Inflammatory macrophage treated with lipopolysaccharide for 4 hours (primary cell): ENCODE measurements at regions not wholly inside any gene's neighbourhood (a gene's known extent, or its start where the extent isn't known, plus 50 kb on each side); places are given as distances from the start of the nearest gene placed in this dataset.
"Not testable (repeated sequence)": the region's sequence is repeated elsewhere in the genome, so short reads cannot be mapped to it uniquely, and the experiment has no call there.

Experiments used
- DNase-seq: peaks from one replicate; pipeline ENCODE4 v3.0.0-alpha.2; 2020

DNA sequence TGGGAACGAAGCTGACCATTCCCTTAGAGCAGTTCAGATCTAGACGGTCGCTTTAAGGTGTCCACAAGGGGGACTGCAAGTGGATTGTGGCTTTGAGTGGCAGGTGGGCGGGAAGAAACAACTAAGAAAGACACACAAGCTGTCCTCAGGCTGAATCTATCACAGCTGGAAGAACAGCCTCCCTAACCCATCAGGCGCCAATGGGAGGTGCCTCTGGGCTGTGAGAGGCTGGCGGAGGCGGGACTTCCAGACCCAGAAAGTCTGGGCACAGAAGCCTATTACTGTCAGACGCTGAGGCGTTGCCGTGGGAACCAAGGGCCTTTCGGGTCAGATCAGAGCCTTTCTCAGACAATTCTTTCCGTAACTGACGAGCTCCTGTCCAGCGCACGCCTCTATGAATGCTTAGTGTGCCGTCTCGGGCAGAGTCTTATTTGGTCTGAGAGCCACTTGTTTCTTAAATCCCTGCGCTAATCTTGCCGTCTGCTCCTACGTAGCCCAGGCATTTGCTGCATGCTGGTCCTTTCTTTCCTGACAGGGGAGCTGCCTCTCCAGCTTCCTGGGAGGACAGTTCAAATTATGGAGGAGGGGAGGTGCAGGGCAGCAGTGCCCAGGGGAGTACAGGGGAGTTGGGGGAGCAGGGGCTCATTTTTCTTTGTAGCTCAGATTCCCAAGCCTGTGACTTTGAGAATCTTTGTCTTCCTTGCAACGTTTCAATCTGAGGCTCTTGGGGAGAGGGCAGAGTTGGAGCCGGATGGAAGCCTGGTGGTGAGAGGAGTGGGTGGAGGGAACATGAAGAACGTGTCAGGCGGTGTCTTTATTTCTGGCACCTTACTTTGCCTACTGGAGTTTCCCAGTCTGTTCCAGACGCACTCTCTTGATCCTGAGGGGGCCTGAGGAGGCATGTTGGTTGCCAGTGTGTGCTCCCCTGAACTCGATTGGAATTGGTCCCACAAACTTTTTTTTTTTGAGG lies 618.7 kb downstream of the KCNJ18 start:
- no peak for DNase-seq

- not testable (repeated sequence) for DNase-seq
These were observed 628.7 kb downstream of the KCNJ18 start for GRCh38 chr17:22321001-22321400.

DNA sequence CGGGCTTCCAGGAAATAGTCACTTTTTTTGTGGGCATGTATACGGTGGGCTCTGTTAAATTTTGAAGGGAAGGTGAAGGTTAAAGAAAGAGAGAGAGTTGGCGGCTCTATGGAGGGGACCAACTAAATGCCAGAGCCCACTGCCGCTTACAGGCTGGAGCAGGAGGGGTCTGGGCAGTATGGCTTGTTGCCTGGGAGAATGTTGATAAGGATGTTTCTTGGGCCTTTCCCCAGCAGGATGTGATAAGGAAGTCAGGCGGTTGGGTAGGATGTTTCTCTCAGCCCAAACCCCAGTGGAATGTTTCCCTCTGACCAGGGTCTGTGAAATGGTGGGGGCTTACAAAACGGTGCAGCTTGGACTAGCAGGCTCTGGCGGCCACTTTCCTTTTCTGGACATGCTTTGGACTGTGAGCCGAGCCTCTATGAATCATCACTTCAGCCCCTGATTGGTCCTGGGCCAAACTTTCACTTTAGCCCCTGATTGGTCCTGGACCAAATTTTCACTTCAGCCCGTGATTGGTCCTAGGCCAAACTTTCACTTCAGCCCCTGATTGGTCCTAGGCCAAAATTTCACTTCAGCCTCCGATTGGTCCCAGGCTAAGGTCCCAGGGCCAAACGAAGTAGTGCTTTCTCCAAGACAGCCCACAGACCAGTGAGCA lies 630.7 kb downstream of the KCNJ18 start:
- DNase-seq = not testable (repeated sequence)

DNA sequence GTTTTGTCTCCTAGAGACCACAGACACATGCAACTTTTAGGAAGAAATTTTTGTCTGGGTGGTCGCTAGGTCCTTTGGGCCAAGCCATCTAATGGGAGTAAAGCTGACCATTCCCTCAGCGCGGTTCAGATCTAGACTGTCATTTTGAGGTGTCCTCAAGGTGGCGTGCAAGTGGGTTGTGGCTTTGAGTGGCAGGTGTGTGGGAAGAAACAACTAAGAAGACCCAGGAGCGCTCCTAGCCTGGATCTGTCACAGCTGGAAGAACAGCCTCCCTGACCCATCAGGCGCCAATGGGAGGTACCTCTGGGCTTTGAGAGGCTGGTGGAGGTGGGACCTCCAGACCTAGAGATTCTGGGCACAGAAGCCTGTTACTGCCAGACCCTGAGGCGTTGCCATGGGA lies 645.1 kb downstream of the KCNJ18 start:
- DNase-seq = no peak

- DNase-seq = not testable (repeated sequence)
These were observed 664.3 kb downstream of the KCNJ18 start for GRCh38 chr17:22356603-22357002.

DNA sequence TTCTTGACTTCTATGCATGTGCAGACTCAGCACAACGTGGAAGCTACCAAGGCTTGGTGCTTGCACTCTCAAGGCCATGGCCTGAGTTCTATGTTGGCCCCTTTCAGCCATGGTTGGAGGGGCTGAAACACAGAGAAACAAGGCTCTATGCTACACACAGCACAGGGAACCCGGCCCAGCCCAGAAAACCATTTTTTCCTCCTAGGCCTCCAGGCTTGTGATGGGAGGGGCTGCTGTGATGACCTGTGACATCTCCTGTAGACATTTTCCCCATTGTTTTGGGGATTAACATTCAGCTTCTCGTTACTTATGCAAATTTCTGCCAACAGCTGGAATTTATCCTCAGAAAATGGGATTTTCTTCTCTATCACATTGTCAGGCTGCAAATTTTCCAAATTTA lies 678.7 kb downstream of the KCNJ18 start:
- DNase-seq = not testable (repeated sequence)

DNA sequence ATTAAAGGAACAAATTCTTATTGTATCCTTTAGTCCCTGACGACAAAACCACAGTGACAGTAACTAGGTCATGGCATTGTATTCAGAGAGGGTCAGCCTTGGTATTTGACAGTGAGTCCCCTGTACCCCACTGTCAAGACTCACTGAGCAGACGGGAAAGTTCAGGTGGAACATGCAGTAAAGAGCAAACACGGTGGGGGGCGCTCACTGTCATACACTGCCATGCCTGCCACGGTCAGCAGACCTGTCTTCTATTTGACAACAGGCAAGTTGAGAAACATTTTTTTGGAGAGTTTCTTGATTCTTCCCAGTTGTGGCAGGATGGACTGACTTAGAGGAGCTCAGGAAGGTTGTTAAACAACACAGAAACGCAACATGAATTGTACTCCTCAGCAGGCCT lies 681.6 kb downstream of the KCNJ18 start:
- no peak for DNase-seq

GRCh38 chr17:22374741-22375140 lies 682.4 kb downstream of the KCNJ18 start:
- DNase-seq = no peak

DNA sequence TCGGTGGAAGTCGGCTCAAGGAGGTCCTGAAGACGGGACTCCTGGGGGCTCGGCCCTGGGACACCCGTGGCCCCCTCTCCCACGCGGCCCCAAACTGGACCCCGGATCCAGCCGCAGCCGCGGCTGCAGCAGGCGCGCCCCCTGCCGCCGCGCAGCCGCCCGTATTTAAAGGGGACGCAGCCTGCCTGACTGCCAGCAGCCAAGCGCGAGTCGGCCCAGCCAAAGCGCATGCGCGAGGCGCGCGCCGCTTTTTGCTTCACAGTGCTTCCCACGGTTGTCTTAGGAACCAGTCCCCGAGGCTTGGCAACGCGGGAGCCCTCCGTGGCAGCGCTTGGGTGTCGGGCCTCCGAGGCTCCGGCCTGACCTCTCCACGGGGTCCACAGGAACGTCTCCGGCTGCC lies 684.4 kb downstream of the KCNJ18 start:
- not testable (repeated sequence) for DNase-seq

GRCh38 chr17:22378748-22379147 lies 686.4 kb downstream of the KCNJ18 start:
- DNase-seq = not testable (repeated sequence)

- DNase-seq = not testable (repeated sequence)
These were observed 689.3 kb downstream of the KCNJ18 start for GRCh38 chr17:22381589-22381988.

DNA sequence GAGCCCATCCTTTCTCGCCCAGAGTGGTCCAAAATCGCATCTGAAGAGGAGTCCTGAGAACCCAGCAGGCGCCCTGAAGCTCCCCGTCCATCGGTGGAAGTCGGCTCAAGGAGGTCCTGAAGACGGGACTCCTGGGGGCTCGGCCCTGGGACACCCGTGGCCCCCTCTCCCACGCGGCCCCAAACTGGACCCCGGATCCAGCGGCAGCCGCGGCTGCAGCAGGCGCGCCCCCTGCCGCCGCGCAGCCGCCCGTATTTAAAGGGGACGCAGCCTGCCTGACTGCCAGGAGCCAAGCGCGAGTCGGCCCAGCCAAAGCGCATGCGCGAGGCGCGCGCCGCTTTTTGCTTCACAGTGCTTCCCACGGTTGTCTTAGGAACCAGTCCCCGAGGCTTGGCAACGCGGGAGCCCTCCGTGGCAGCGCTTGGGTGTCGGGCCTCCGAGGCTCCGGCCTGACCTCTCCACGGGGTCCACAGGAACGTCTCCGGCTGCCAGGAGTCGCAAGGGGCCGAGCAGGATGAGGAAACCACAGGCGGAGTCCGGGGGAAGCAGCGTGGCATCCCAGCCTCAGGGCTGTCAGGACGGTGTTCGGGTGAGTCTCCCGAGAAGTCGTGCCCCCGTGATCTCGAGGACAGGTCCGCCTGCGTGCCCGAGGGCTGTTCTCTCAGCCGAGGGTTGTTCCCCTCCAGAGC lies 691.6 kb downstream of the KCNJ18 start:
- not testable (repeated sequence) for DNase-seq

DNA sequence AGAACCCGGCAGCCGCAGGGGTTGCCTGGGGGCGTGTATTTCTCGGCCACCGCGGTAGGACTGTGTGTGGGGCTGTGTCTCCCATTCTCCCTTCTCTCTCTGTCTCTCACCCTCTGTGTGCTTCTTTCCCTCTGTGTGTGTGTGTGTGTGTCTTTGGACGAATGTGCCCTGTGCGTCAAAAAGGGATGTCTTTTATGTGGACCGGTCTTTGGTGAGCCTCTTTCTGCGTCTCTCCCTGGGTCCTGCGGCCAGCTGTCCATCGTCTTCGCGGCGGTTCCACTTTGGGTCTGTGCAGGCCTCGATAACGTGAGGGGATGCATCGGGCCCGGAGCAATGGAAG lies 692.1 kb downstream of the KCNJ18 start:
- not testable (repeated sequence) for DNase-seq

- not testable (repeated sequence) for DNase-seq
These were observed 706.1 kb downstream of the KCNJ18 start for GRCh38 chr17:22398446-22398845.

DNA sequence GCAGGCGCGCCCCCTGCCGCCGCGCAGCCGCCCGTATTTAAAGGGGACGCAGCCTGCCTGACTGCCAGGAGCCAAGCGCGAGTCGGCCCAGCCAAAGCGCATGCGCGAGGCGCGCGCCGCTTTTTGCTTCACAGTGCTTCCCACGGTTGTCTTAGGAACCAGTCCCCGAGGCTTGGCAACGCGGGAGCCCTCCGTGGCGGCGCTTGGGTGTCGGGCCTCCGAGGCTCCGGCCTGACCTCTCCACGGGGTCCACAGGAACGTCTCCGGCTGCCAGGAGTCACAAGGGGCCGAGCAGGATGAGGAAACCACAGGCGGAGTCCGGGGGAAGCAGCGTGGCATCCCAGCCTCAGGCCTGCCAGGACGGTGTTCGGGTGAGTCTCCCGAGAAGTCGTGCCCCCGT lies 706.7 kb downstream of the KCNJ18 start:
- DNase-seq = not testable (repeated sequence)

- not testable (repeated sequence) for DNase-seq
These were observed 712.8 kb downstream of the KCNJ18 start for GRCh38 chr17:22405080-22405479.

DNA sequence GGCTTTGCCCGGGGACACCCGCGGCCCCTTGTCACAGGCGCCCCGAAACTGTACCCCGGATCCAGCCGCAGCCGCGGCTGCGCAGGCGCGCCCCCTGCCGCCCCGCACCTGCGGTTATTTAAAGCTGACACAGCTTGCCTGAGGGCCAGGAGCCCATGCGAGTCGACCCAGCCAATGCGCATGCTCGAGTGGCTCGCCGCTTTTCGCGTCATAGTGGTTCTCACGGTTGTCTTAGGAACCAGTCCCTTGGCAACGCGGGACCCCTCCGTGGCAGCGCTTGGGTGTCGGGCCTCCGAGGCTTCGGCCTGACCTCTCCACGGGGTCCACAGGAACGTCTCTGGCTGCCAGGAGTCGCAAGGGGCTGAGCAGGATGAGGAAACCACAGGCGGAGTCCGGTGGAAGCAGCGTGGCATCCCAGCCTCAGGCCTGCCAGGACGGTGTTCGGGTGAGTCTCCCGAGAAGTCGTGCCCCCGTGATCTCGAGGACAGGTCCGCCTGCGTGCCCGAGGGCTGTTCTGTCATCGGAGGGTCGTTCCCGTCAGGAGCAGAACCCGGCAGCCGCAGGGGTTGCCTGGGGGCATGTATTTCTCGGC lies 716.9 kb downstream of the KCNJ18 start:
- no peak for DNase-seq

DNA sequence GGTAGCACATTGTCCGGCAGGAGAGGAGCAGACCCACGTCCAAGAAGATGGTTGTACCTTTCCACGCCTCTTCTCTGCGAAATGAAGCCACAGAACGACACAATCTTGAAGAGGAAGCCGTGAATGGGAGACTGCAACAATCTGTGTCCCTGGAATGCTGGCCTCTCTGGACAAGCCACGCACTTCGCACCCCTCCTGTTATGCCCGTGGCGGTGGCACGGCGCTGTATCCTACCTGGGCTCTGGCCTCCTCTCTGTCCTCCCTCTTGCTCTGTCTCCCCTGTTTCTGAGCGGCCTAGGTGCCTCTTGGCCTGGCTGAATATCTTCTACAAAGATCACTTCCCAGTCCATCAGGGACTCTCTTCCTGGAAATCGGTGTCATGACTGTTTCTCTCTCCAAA lies 717.8 kb downstream of the KCNJ18 start:
- no peak for DNase-seq

- DNase-seq = no peak
These were observed 719.0 kb downstream of the KCNJ18 start for GRCh38 chr17:22411185-22411784.

GRCh38 chr17:22435231-22435974 lies 743.1 kb downstream of the KCNJ18 start:
- no peak for DNase-seq

DNA sequence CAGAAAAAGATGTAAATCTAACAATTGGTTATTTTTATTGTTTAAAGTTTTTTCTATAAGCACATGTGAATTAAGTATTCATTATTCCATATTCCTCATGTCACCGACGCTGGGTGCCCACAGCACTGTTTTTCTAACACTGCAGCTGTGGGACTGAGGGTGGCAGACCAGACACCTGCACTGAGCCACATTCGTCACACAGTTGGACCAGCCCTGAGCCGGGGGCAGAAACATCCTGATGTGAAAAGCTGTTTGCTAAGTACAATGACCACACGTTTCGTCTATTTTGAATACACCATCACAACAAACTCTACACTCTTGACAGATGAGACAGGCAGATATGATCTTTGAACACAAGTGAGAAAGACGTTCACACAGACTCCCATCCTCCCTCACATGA lies 749.5 kb downstream of the KCNJ18 start:
- no peak for DNase-seq

DNA sequence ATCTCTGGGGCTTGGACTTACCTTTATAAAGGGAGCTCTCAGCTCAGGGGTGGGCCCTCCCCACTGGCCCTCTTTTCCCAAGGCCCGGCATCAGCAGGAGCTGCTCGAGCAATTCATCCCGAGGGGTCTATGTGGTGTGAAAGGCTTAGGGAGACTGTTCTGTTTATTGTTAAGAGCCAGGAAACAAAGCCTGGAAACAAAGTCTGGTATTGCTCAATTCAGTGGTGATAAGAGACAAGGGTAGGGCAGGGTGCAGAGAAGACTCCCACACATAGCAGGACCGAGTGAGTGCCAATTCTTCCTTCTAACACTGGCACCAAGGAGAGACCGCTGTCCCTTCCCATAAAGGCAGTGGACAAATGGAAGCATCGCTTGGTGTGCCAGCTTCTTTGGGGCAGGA lies 750.7 kb downstream of the KCNJ18 start:
- DNase-seq = no peak
